CD4-positive, alpha-beta T cell treated with Interleukin-4 for 1 hour (primary cell): ENCODE measurements at regions not wholly inside any gene's neighbourhood (a gene's known extent, or its start where the extent isn't known, plus 50 kb on each side); places are given as distances from the start of the nearest gene placed in this dataset.

ENCODE experiments used
- DNase-seq, 2 donors: peaks; one replicate each; pipeline ENCODE4 v3.0.0-alpha.2; 2020 to 2022

GRCh38 chr7:41336455-41336952, 366.4 kb downstream of the INHBA start:
- DNase-seq = no peak

- no peak for DNase-seq
These were observed 368.6 kb downstream of the INHBA start for GRCh38 chr7:41334071-41334862.

- DNase-seq = no peak
These were observed 369.4 kb downstream of the INHBA start for GRCh38 chr7:41333511-41333910.

- no peak for DNase-seq
These were observed 371.7 kb downstream of the INHBA start for GRCh38 chr7:41331194-41331593.

GRCh38 chr7:41328544-41328943, 374.3 kb downstream of the INHBA start:
- no peak for DNase-seq

GRCh38 chr7:41328131-41328530, 374.8 kb downstream of the INHBA start:
- no peak for DNase-seq

GRCh38 chr7:41326616-41327015, 376.3 kb downstream of the INHBA start:
- no peak for DNase-seq

GRCh38 chr7:41323806-41324205, 379.1 kb downstream of the INHBA start:
- DNase-seq = no peak

- no peak for DNase-seq
These were observed 383.3 kb downstream of the INHBA start for GRCh38 chr7:41319581-41319980.

GRCh38 chr7:41316410-41316809, 386.5 kb downstream of the INHBA start:
- no peak for DNase-seq

- DNase-seq = no peak
These were observed 387.1 kb downstream of the INHBA start for GRCh38 chr7:41315764-41316163.

GRCh38 chr7:41313171-41313570, 389.7 kb downstream of the INHBA start:
- DNase-seq = no peak

GRCh38 chr7:41312235-41312634, 390.7 kb downstream of the INHBA start:
- DNase-seq = no peak

- DNase-seq = no peak
These were observed 391.6 kb downstream of the INHBA start for GRCh38 chr7:41311301-41311700.

- DNase-seq = no peak
These were observed 396.4 kb downstream of the INHBA start for GRCh38 chr7:41306486-41306885.

GRCh38 chr7:41305001-41305400, 397.9 kb downstream of the INHBA start:
- no peak for DNase-seq

GRCh38 chr7:41303709-41304108, 399.2 kb downstream of the INHBA start:
- DNase-seq = no peak

GRCh38 chr7:41298409-41298808, 404.5 kb downstream of the INHBA start:
- DNase-seq = no peak

- no peak for DNase-seq
These were observed 405.7 kb downstream of the INHBA start for GRCh38 chr7:41297166-41297565.

GRCh38 chr7:41295455-41295815, 407.5 kb downstream of the INHBA start:
- no peak for DNase-seq

- no peak for DNase-seq
These were observed 408.1 kb downstream of the INHBA start for GRCh38 chr7:41294556-41295454.

GRCh38 chr7:41292487-41292886, 410.4 kb downstream of the INHBA start:
- DNase-seq = no peak

- DNase-seq = no peak
These were observed 415.1 kb downstream of the INHBA start for GRCh38 chr7:41287559-41288335.
